ENCODE measurements at regions not wholly inside any gene's neighbourhood (a gene's known extent, or its start where the extent isn't known, plus 50 kb on each side); places are given as distances from the start of the nearest gene placed in this dataset.
"Not testable (repeated sequence)": the region's sequence is repeated elsewhere in the genome, so short reads cannot be mapped to it uniquely, and the experiment has no call there.

DNA sequence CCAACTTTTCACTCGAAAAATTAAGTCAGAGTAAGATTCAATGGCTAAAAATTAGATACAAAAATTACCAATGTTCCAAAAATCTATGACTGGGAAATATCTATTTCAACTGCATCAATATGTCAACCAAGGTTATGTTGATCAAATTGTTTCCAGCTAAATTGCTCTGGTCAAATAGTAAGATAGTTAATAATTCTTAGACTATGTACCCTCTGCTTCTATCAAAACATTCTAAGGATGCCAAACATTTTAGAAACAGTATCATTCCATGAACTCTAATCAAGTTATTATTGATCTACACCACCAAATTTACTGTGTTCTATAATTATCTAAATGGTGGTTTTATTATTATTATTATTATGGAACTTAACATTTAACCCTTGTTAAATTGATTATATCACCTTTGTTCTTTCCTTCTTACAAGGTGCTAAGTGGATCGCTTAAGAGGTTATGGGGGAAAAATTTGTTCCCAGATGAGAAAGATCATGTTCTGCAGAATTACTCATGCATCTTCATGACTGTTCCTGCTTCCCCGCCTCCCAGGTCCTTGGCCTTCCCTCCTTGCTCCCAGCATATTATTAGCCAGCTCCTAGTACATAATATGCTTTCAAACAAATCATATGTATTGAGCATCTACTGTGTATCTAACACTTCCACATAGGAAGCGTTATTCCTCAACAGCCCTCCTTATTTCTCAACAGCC is 240.5 kb upstream of the KRR1 start:
- DNase-seq = no peak

DNA sequence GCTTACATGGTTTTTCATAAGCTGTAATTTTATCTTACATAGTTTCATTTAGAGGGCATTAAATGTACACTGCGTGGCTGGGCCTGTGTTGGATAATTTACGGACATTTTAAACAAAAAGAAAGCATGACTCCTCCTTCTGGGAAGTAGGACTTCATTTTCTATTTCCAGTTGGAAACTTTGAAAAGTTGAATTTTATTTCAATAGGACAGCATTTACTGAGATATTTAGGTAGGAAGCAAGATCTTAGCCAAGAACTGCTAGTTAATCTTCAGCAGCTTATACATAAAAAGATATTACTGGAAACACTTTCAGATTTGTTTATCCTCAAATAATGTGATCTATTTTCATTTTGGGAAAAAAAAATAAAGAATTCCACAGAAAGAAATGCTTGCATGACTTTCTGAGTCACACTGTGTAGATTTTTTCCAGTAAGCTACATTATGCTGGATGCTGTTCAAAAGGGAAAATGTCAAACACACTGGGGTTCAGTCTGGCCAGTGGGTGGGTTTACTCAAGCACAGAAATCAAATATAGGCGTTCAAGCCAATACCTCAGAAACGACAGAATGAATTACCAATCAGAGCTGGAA is 239.4 kb upstream of the KRR1 start:
- no peak for DNase-seq

DNA sequence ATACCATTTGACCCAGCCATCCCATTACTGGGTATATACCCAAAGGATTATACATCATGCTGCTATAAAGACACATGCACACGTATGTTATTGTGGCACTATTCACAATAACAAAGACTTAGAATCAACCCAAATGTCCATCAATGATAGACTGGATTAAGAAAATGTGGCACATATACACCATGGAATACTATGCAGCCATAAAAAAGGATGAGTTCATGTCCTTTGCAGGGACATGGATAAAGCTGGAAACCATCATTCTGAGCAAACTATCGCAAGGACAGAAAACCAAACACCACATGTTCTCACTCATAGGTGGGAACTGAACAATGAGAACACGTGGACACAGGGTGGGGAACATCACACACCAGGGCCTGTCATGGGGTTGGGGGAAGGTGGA is 237.6 kb upstream of the KRR1 start:
- not testable (repeated sequence) for DNase-seq

DNA sequence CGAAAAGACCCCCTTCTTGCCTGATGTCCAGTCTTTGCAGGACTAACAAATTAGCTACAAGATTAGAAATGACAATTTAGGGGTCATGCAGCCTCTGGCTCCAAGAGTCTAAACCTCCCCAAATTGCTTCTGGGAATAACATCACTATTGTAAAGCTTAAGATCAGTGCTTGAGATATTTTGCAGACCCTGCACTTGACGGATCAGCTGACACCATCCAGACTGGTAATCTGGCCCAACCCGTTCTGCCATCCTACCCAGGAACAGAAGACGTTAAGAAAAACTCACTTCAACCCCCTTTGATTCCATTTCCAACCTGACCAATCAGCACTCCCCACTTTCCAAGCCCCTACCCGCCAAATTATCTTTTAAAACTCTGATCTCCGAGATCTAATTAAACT is 236.7 kb upstream of the KRR1 start:
- no peak for DNase-seq

DNA sequence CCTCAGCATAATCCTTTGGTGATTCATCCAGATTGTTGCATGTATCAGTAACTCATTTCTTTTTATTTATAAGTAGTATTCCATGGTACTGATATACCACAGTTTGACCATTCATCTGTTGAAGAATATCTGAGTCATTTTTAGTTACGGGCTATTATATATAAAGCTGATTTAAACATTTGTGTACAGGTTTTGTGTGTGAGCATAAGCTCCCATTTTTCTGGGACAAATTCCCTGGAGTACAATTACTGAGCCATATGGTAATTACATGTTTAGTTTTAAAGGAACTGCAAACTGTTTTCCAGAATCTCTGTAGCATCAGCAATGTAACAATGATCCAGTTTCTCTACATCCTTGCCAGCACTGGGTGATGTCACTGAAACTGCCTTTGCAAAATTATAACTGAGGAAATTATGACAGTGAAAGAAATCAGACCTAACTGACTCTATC is 236.2 kb upstream of the KRR1 start:
- peak; percentile 85 for DNase-seq

DNA sequence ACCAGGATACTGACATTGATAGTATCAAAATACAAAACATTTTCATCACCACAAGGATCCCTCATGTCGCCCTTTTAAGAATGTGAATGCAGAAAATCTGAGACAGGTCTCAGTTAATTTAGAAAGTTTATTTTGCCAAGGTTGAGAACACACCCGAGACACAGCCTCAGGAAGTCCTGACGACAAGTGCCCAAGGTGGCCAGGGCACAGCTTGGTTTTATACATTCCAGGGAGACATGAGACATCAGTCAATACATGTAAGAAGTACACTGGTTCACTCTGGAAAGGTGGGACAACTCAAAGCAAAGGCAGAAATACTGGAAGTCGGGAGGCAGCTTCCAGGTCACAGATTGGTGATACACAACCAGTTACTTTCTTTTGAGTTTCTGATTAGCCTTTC is 235.2 kb upstream of the KRR1 start:
- DNase-seq = no peak

DNA sequence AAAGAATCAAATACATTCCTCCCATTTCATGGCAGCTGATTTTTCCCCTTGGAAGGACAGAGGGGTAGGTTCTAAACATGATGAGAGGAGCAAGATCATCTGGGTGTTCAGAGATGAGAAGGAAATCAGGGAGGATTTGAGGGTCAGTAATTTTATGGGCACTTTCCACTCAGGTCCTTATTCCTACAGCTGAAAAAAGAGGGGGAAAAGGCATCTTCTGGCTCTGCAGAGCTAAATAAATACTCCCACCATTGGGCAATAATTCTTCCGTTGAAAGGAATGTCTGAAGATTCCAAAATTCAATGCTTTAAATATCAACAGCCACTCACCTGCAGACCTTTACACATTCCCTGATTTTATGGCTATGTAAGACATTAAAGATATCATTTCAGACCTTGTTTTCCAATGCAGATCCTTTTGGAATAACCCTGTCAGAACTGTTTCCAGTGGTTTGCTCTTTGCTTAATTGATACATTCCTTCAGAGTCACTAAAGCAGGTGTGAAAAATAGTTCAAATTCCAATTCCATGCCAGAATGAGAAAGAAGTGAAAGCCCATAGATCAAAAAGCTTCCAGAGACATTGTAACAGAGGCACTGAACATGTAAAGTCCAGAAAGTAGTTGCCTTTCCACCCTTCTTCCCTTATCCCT is 233.3 kb upstream of the KRR1 start:
- no peak for DNase-seq

DNA sequence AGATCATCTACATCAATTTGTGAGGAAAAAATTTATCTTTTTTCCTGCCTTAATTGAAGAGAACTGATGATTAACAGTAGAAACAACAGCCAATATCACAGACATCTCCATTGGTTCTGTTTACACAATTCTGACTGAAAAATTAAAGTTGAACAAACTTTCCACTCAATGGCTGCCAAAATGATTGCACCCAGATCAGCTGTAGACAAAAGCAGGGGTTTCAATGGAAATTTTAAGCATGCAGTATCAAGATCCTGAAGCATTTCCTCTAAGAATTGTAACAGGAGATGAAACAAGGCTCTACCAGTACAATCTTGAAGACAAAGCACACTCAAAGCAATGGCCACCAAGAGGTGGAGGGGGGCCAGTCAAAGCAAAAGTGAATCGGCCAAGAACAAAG is 231.6 kb upstream of the KRR1 start:
- DNase-seq = no peak

DNA sequence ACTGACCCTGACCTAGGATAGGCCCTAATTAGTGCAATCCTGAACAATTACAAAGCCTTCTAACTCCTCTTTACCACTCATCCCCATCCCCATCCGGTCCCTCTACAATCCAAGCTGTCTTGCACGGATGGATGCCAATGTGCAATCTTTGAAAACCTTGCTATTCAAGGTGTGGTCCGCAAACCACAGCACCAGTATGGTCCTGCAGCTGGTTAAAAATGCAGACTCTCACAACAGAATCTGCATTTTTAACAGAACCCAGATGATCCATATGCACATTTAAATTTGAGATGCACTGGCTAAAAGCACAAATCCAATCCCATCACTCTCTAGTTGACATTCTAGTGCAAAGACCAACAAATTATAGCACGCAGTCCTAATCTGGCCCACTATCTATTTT is 230.6 kb upstream of the KRR1 start:
- DNase-seq = no peak

DNA sequence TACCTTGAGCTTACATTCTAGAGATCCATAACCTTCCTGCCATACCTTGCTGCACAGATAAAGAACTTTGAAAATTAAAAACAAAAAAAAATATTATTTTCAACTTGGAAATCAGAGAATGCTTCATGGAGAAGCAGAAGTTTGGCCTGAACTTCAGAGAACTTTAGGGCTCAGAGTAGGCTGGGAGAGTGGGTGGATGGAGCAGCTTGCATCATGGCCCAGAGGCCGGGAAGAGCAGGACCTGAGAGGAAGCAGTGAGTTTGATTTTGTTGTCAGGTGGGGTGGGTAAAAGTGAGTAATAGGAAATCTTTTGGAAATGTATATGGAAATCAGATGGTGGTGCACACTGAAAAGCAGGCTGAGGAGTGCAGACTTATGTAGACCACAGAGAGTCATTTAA is 228.5 kb upstream of the KRR1 start:
- DNase-seq = no peak

DNA sequence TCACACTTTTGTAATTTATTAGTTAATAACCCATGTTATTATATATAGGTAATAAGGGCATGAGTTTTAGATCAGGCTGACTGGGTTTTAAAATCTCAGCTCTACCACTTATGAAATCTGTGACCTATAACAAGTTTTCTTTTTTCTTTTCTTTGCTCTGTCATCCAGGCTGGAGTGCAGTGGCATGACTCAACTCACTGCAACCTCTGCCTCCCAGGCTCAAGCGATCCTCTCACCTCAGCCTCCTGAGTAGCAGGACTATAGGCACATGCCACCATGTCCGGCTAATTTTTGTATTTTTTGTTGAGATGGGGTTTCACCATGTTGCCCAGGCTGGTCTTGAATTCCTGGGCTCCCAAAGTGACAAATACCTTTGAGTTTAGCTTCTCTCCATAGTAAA is 227.7 kb upstream of the KRR1 start:
- not testable (repeated sequence) for DNase-seq

DNA sequence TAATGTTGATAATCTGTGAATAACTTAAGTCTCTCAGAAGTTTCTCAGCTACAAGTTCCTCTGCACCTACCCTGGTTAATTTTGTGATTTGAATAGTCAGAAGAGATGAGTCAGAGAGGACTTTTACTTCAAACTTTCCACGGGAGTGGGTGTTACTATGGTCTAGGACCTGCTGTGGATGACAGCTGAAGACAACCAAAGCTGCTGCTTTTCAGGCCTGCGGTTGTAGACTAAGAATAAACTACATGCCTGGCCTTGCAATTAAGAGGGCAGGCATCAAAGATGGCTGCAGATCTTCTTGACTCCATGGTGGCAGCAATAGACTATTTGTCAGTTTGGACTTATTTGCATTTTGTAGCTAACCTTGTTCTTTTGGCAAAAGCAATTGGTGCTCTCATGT is 227.1 kb upstream of the KRR1 start:
- no peak for DNase-seq

DNA sequence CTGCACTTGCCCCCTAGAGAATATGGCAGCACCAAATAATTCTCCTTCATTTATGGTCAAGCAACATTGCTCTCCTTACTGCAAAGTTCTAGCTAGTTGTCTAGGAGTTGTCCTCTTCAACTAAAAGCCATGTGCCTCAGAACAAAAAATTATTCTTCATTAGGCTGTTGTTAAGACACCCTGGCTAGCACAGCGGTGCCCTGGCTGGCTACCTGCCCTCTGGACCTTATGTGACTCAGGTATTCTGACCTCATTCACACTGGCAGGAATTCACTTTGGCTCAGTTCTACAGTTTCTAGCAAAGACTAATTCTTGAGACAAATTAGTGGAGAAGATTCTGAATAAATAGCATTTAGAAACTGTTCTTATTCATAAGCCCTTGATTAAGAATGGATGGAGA is 224.4 kb upstream of the KRR1 start:
- no peak for DNase-seq

DNA sequence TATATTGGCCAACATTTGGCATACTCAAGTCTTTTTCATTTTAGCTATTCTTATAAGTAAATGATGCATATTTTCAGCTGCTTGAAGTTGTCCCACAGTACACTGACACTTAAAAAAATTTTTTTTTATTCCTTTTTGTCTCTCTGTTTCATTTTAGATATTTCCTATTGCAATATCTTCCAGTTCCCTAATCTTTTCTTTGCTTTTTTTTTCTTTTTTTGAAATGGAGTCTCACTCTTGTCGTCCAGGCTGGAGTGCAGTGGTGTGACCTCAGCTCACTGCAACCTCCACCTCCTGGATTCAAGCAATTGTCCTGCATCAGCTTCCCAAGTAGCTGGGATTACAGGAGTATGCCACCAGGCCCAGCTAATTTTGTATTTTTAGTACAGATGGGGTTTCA is 217.4 kb upstream of the KRR1 start:
- DNase-seq = no peak

DNA sequence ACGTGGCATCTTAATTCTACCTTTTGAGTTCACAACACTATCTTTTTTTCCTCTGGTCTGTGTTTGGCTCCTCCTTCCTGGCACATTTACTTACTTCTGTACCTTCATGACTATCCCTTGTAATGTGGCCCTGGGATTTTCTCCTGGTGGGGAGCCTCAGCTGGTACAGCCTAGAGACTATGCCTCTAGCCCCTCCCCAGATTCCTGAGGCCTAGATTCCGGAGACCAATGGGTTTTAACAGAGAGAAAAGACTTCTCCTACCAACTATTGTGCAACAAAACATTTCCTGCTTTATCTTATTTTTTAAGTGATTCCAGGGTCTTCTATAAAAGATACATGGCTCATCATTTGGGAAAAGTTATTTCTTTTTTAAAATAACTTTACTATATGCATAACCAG is 216.2 kb upstream of the KRR1 start:
- no peak for DNase-seq

DNA sequence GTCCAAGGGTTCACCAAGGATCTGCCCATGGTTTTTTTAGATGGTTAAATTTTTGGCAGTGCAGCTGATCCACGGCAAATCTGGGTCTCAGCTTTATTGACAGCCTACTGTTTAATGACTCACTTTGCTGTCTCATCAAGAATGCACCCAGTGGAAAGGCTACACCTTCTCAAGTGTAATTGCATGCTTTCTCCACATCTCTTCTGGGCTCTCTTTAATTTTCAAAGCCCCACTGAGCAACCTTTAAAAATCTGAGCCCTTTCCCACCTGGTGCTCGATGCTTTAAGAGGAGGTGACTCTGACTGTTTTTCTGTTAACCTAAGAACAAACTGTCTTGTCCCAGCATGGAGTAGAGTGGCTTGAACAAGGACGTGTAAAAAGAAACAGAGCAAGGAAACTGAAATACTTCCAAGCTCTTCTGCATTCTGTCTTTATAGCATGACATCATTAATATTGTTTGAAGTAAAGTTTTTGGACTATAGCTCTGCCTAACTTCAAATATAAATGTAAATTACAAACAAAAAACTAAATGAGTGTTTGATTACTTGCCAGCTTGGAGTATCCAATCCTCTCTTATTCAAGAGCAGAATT is 214.2 kb upstream of the KRR1 start:
- DNase-seq = peak; percentile 66

DNA sequence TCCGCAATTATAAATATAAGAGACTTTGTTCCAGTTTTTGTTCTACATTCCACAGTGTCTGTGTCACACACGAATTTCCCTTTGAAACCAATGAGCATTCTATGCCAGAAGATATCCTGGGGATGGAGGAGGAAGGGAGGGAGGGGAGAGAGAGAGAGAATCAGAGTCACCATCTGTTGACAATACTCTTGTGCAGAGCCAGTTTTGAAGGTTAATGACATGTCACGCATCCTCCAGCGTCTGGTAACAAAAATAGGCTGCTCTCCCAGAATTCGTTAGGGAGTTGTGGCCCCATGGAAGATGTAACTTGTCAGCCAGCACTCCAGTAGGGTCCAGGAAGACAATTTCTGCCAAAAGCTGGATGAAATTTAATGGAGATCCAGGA is 213.5 kb upstream of the KRR1 start:
- peak; percentile 89 for DNase-seq

DNA sequence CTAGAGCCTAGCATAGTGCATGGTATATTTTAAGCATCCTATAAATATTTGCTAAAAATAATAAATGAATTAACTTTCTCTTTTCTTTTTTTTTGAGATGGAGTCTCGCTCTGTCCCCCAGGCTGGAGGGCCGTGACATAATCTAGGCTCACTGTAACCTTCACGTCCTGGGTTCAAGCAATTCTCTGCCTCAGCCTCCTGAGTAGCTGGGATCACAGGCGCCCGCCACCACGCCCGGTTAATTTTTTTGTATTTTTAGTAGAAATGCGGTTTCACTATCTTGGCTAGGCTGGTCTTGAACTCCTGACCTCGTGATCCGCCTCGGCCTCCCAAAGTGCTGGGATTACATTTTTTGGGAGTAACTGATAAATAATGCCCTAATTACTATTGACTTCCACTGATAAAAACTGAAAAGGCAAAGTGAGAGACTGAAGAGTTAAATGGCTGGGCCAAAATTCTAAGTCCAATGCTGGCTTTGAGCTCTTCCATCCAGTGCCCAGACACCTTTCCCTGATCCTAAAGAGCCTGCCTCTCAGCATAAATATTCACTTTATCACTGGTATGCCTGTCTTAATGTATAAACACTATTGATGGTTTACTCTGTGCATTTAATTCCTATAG is 213.0 kb upstream of the KRR1 start:
- no peak for DNase-seq

DNA sequence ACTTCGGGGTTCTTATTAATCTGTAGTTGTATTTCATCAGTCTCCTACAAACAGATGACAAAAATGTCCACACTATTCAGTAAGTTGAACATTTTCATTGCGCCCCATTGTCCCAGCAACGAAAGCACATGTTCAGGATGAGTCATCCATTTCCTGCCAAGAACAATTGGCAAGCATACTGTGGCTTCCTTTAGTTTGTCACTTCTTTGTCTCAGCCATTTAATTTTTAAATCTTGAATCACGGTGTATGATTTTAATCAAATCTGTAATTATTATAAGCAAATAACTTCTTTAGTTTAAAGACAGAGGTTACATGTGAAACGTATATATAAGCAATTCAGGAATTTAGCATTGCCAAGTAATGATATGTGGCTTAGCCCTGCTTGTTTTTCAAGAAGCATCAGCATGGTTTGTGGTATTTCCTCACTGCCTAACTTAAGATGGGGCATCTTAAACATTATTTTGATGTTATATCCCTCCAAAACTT is 211.3 kb upstream of the KRR1 start:
- DNase-seq = peak; percentile 12

DNA sequence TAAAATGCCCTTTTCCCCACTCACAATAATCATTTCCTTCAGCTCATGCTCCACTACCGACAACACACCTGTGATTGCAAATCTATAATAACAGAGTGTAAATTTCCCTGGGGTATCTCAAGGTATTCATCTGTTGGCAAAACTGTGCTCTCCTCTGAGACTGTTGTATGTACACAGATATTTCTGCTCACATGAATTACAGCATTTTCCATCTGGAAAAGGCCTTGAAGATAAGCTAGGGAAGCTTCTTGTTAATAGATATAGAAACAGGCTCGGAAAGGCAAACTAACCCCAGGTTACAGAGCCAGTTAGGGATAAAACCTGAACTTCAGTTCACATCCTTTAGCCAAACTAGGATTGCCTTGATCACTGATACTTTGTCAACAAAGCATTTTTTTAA is 210.4 kb upstream of the KRR1 start:
- peak; percentile 36 for DNase-seq

DNA sequence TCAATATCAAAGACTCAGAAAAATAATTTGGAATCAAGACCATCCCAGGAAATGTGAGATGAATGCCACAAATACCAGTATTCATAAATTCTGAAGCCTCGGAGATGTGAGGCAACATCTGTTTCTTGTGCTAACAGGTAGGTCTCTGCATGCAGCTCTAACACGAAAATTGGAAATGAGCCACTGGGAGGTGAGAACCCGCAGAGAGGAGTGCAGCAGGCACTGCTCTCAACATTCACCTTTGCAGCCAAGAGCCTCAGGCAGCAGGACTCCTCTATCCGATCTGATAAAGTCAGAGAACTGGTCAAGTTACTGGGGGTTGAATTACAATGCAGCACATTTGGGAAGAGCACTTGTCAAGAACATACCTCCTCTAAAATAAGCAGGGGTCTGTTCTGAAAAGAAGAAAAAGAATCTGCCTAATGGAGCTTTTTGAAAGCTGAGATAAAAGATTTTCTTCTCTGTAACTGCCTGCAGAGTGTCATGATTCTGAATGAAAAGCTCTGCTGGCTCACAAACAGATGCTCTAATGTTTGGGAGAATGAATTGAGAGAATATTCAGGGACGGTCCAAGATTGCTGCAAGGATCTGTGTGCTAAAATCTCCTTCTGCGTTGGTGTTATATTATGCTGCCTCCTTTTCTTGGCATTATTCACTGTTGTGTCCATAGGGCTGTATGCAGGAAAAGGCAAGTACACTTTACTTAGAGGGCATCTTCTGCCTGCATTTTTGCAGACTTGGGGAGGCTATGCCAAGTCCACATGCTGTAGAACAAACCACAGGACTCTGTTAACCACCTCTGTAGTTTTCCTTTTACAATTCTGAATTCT is 209.6 kb upstream of the KRR1 start:
- peak; percentile 86 for DNase-seq

DNA sequence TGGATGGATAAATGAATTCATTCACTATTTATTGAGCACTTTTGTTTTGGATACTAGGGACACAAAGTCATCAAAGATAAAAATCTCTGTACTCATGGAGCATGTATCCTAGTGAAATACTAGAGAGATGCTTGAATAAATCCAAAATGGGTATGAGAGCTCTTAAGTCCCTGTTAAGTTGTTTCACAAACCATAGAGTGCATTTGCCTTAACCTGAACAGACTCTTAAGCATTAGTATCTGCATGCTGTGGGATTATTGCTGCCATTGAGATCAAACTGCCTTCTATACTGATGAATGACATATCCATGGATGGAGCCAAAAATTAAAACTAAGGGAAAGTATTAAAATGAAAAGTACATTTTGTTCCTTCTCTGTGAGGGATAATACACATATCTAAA is 206.5 kb upstream of the KRR1 start:
- no peak for DNase-seq
